ENCODE measurements at regions not wholly inside any gene's neighbourhood (a gene's known extent, or its start where the extent isn't known, plus 50 kb on each side); places are given as distances from the start of the nearest gene placed in this dataset.
"Not testable (repeated sequence)": the region's sequence is repeated elsewhere in the genome, so short reads cannot be mapped to it uniquely, and the experiment has no call there.

DNA sequence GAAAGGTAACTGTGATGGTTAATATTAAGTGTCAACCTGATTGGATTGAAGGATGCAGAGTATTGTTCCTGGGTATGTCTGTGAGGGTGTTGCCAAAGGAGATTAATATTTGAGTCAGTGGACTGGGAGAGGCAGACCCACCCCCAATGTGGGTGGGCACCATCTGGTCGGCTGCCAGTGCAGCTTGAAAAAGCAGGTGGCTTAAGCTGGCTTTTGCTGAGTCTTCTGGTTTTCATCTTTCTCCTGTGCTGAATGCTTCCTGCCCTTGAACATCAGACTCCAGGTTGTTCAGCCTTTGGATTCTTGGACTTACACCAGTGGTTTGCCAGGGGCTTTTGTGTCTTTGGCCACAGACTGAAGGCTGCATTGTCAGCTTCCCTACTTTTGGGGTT is 243.2 kb downstream of the ATXN7L3B start:
- TF ChIP-seq RARB (CRISPR knock-in tag; IDR thresholded peaks at IDR 0.05); ZFP3 (CRISPR knock-in tag; IDR thresholded peaks at IDR 0.05); ZFP30 (CRISPR knock-in tag; IDR thresholded peaks at IDR 0.05); ZNF70 (CRISPR knock-in tag; IDR thresholded peaks at IDR 0.05); PPARA (CRISPR knock-in tag; IDR thresholded peaks at IDR 0.05; ENCODE audit: borderline replicate concordance); BACH2 (CRISPR knock-in tag; IDR thresholded peaks at IDR 0.05; ENCODE audit: borderline replicate concordance); SNAI2 (CRISPR knock-in tag; IDR thresholded peaks at IDR 0.05); OSR1 (CRISPR knock-in tag; IDR thresholded peaks at IDR 0.05); ESRRG (CRISPR knock-in tag; IDR thresholded peaks at IDR 0.05); ARNTL (CRISPR knock-in tag; IDR thresholded peaks at IDR 0.05; ENCODE audit: borderline replicate concordance, low read depth): not testable (repeated sequence)
- TF ChIP-seq, protein P1, sequence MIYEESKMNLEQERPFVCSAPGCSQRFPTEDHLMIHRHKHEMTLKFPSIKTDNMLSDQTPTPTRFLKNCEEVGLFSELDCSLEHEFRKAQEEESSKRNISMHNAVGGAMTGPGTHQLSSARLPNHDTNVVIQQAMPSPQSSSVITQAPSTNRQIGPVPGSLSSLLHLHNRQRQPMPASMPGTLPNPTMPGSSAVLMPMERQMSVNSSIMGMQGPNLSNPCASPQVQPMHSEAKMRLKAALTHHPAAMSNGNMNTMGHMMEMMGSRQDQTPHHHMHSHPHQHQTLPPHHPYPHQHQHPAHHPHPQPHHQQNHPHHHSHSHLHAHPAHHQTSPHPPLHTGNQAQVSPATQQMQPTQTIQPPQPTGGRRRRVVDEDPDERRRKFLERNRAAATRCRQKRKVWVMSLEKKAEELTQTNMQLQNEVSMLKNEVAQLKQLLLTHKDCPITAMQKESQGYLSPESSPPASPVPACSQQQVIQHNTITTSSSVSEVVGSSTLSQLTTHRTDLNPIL (CRISPR knock-in tag; IDR thresholded peaks at IDR 0.05; ENCODE audit: low read depth) = not testable (repeated sequence)
- TF ChIP-seq, protein P2, sequence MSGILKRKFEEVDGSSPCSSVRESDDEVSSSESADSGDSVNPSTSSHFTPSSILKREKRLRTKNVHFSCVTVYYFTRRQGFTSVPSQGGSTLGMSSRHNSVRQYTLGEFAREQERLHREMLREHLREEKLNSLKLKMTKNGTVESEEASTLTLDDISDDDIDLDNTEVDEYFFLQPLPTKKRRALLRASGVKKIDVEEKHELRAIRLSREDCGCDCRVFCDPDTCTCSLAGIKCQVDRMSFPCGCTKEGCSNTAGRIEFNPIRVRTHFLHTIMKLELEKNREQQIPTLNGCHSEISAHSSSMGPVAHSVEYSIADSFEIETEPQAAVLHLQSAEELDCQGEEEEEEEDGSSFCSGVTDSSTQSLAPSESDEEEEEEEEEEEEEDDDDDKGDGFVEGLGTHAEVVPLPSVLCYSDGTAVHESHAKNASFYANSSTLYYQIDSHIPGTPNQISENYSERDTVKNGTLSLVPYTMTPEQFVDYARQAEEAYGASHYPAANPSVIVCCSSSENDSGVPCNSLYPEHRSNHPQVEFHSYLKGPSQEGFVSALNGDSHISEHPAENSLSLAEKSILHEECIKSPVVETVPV (CRISPR knock-in tag; IDR thresholded peaks at IDR 0.05) = not testable (repeated sequence)
